RWPE2 (cell line): ENCODE measurements at regions not wholly inside any gene's neighbourhood (a gene's known extent, or its start where the extent isn't known, plus 50 kb on each side); places are given as distances from the start of the nearest gene placed in this dataset.
A peak's percentile ranks its signal among the peaks of the same experiment; 100 is the strongest.

ENCODE experiments used
- ATAC-seq: fragments of 200-7000 bp; cut with Tn5 transposase; 3 replicates; pipeline ENCODE4 v1.9.1; 2021; ENCODE audit warnings: low read depth
- DNase-seq: peaks from one replicate; pipeline ENCODE4 v3.0.0-alpha.2; 2020; ENCODE audit warnings: low spot score
- H3K27ac ChIP-seq: fragments of 450-650 bp; 2 replicates; pipeline ENCODE4 v1.5.1; 2017; ENCODE audit warnings: mild to moderate bottlenecking; ENCODE audit not compliant: poor library complexity, severe bottlenecking
- H3K27me3 ChIP-seq: fragments of 250-450 bp; sonication (Bioruptor Pico); 2 replicates; pipeline ENCODE4 v1.5.1; 2021; ENCODE audit warnings: mild to moderate bottlenecking, moderate library complexity; ENCODE audit not compliant: insufficient read depth, poor library complexity, severe bottlenecking
- H3K36me3 ChIP-seq: fragments of 250-450 bp; sonication (Bioruptor Pico); 2 replicates; pipeline ENCODE4 v1.5.1; 2020; ENCODE audit warnings: low read depth, mild to moderate bottlenecking, moderate library complexity
- H3K4me1 ChIP-seq: fragments of 250-450 bp; sonication (Bioruptor Pico); 2 replicates; pipeline ENCODE4 v1.5.1; 2021; ENCODE audit warnings: mild to moderate bottlenecking, moderate library complexity; ENCODE audit not compliant: insufficient read depth, poor library complexity, severe bottlenecking
- H3K4me3 ChIP-seq: fragments of 250-450 bp; sonication (Bioruptor Pico); 2 replicates; pipeline ENCODE4 v1.5.1; 2021; ENCODE audit warnings: mild to moderate bottlenecking, moderate library complexity; ENCODE audit not compliant: severe bottlenecking
- H3K9me3 ChIP-seq: fragments of 250-450 bp; sonication (Bioruptor Pico); 2 replicates; pipeline ENCODE4 v1.5.1; 2021; ENCODE audit warnings: mild to moderate bottlenecking, moderate library complexity; ENCODE audit not compliant: severe bottlenecking
- TF ChIP-seq, protein P1 (sequence below): fragments of 450-650 bp; IDR thresholded peaks from one replicate; pipeline ENCODE4 v1.5.1; 2017; ENCODE audit warnings: mild to moderate bottlenecking, moderate library complexity; ENCODE audit not compliant: poor library complexity, severe bottlenecking

DNA sequence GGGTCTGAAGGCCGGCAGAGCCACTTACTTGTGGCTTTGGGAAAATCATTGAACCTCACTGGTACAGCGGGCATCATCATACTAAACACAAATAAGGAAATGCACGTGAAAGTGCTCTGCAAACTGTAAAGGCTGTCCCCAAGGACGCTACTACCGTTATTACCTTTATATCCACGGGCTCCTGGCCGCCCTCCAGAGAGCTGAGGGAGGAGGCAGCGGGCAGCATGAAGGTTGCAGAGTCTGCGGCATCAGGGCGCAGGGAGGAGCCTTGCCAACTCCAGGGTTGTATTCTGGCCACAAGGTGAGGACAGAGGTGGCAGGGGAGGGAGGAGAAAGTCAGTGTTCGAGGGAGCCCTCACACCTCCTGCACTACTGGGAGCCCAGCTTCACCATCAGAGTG, 68.3 kb upstream of the GCSH start:
- Histone ChIP-seq H3K36me3 (no peaks in the 10 kb centered on the region), H3K27me3 (no peaks in the 10 kb centered on the region), H3K27ac (no peak overlapping the region), H3K4me1 (no peaks in the 10 kb centered on the region), H3K4me3 (no peak overlapping the region), H3K9me3 (no peaks in the 10 kb centered on the region)
- ATAC-seq (no peak), DNase-seq (no peak)
- TF ChIP-seq, protein P1, sequence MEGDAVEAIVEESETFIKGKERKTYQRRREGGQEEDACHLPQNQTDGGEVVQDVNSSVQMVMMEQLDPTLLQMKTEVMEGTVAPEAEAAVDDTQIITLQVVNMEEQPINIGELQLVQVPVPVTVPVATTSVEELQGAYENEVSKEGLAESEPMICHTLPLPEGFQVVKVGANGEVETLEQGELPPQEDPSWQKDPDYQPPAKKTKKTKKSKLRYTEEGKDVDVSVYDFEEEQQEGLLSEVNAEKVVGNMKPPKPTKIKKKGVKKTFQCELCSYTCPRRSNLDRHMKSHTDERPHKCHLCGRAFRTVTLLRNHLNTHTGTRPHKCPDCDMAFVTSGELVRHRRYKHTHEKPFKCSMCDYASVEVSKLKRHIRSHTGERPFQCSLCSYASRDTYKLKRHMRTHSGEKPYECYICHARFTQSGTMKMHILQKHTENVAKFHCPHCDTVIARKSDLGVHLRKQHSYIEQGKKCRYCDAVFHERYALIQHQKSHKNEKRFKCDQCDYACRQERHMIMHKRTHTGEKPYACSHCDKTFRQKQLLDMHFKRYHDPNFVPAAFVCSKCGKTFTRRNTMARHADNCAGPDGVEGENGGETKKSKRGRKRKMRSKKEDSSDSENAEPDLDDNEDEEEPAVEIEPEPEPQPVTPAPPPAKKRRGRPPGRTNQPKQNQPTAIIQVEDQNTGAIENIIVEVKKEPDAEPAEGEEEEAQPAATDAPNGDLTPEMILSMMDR: no peak

DNA sequence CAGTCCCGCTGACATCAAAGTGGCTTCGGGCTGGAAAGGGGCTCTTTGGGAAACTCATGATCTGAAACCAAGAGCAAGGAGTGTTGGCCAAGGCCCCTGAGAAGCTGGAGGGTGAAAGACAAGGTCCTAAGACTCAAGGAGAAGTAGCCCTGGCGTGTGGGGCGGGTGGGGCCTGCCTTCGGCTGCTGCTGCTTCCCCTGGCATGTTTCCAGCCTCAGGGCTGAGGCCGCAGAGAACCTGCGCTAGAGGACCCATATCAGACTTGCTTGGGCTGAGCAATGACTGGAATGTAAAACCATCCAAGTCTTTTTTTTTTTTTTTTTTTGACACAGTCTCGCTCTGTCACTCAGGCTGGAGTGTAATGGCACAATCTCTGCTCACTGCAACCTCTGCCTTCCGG, 67.5 kb upstream of the GCSH start:
- no peaks in the 10 kb centered on the region for H3K36me3 ChIP-seq
- DNase-seq (no peak), ATAC-seq (no peak)
- H3K4me3 ChIP-seq: no peak overlapping the region
- H3K27ac ChIP-seq: no peak overlapping the region
- H3K9me3 ChIP-seq: no peaks in the 10 kb centered on the region
- TF ChIP-seq, protein P1: no peak
- H3K4me1 ChIP-seq: no peaks in the 10 kb centered on the region
- H3K27me3 ChIP-seq: no peaks in the 10 kb centered on the region

DNA sequence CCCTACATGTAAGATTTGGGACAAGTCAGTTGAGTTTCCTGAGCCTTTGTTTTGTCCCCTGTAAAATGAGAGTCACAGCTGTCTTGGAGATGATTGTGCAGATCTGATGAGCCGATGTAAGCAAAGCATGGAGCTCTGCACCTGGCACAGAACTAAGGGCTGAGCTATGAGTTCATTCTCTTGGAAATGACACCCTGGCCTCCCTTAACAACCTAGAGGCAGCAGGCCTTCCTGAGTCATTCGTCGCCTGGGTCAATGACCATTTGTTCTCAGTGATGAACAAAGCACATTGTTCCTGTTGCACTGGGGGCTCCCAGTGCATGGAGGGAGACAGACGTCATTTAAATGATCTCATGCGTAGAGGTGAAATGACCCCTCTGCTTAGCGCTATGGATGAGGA, 62.8 kb upstream of the GCSH start:
- no peak overlapping the region for H3K27ac ChIP-seq
- no peak for DNase-seq

DNA sequence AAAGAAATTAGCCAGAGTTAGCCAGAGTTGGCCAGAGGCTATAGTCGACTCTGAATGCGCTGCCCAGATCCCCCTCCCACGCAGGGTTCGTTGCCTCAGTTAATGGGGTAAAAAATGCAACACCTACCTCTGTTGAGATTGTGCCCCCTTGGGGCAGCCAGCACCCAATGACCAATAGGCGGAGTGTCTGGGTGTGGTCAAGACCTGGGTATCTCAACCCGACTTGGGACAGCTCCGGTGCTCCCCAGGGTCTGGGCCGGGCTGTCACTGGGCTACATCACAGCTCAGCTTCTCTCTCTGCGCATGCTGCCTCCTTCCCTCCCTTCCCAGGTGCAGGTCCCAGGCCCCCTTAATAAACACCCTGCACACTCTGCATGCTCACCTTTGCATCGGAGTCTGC, 59.6 kb upstream of the GCSH start:
- peaks cover 9% of the 10 kb centered on the region for H3K4me1 ChIP-seq
- H3K9me3 ChIP-seq: no peaks in the 10 kb centered on the region
- no peaks in the 10 kb centered on the region for H3K36me3 ChIP-seq
- ATAC-seq: no peak
- no peaks in the 10 kb centered on the region for H3K27me3 ChIP-seq
- H3K4me3 ChIP-seq: no peak overlapping the region
- DNase-seq: no peak
- TF ChIP-seq, protein P1: no peak
- no peak overlapping the region for H3K27ac ChIP-seq

More for the DNA sequence above, 62.8 kb upstream of the GCSH start:
- TF ChIP-seq, protein P1: no peak
- Histone ChIP-seq H3K4me1 (no peaks in the 10 kb centered on the region), H3K9me3 (no peaks in the 10 kb centered on the region), H3K4me3 (no peak overlapping the region), H3K36me3 (no peaks in the 10 kb centered on the region), H3K27me3 (no peaks in the 10 kb centered on the region)
- ATAC-seq: no peak

DNA sequence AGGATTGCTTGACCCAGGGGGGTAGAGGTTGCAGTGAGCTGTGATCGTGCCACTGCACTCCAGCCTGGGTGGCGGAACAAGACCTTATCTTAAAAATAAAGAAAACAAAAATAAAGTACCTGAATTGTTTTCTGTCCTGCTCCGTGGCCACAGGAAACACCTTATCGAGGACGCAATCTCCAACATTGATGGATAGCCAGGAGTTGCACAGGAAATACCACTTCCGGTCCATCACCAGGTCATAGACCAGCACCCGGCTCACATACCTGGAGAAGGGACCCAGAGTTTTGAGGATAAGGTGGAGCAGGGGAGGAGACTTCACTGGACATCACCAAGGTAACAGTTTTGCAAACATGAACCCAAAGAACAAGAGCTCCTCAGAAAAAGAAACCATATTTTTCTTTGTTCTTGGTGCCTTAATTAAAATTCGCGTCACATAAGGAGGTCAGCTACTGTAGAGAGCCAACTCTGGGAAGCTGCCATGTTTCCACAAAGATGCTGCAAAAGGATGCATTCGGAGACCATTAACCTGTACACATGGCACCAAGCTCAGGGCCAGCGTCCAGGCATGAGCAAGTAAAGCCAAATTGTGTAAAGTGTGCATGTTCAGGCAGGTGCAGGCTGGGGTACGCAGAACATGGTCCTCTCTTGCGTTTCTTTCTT, 55.6 kb upstream of the GCSH start:
- TF ChIP-seq, protein P1: no peak
- no peak for DNase-seq
- H3K27me3 ChIP-seq: no peaks in the 10 kb centered on the region

More for the DNA sequence above, 55.6 kb upstream of the GCSH start:
- peak; percentile 48; the same call in 1 of the 3 replicates for ATAC-seq
- Histone ChIP-seq H3K27ac (peak overlapping the region; percentile 23), H3K4me3 (no peak overlapping the region), H3K9me3 (no peaks in the 10 kb centered on the region), H3K36me3 (no peaks in the 10 kb centered on the region), H3K4me1 (peaks cover 11% of the 10 kb centered on the region)
